ENCODE measurements at regions not wholly inside any gene's neighbourhood (a gene's known extent, or its start where the extent isn't known, plus 50 kb on each side); places are given as distances from the start of the nearest gene placed in this dataset.
"Not testable (repeated sequence)": the region's sequence is repeated elsewhere in the genome, so short reads cannot be mapped to it uniquely, and the experiment has no call there.

GRCh38 chr7:145812218-145812617, 304.4 kb upstream of the CNTNAP2 start:
- TF ChIP-seq CTCF (IDR thresholded peaks at IDR 0.05; ENCODE audit: low read depth, low read length): no peak
- no peak for DNase-seq (ENCODE audit: low read depth, low spot score)
- no peak overlapping the region for H3K4me3 ChIP-seq (ENCODE audit: low read depth, low read length)
- in situ Hi-C loops (cut with HindIII; ENCODE audit: low sequenced_read_pairs): no loop called here

- H3K4me3 ChIP-seq (ENCODE audit: low read depth, low read length); in situ Hi-C loops (cut with HindIII; ENCODE audit: low sequenced_read_pairs); DNase-seq (ENCODE audit: low read depth, low spot score): not testable (repeated sequence)
Measured at GRCh38 chr7:145805496-145805895, 311.1 kb upstream of the CNTNAP2 start.

- DNase-seq (ENCODE audit: low read depth, low spot score): no peak
- TF ChIP-seq CTCF (IDR thresholded peaks at IDR 0.05; ENCODE audit: low read depth, low read length): no peak
- in situ Hi-C loops (cut with HindIII; ENCODE audit: low sequenced_read_pairs): no loop called here
- no peak overlapping the region for H3K4me3 ChIP-seq (ENCODE audit: low read depth, low read length)
Measured at GRCh38 chr7:145797507-145797906, 319.1 kb upstream of the CNTNAP2 start.

GRCh38 chr7:145795132-145795531, 321.5 kb upstream of the CNTNAP2 start:
- in situ Hi-C loops (cut with HindIII; ENCODE audit: low sequenced_read_pairs): no loop called here
- H3K4me3 ChIP-seq (ENCODE audit: low read depth, low read length): no peak overlapping the region
- TF ChIP-seq CTCF (IDR thresholded peaks at IDR 0.05; ENCODE audit: low read depth, low read length): no peak

GRCh38 chr7:145784809-145785780, 331.5 kb upstream of the CNTNAP2 start:
- no peak for TF ChIP-seq CTCF (IDR thresholded peaks at IDR 0.05; ENCODE audit: low read depth, low read length)
- H3K4me3 ChIP-seq (ENCODE audit: low read depth, low read length): no peak overlapping the region
- no peak for DNase-seq (ENCODE audit: low read depth, low spot score)
- in situ Hi-C loops (cut with HindIII; ENCODE audit: low sequenced_read_pairs): no loop called here

More at GRCh38 chr7:145795132-145795531, 321.5 kb upstream of the CNTNAP2 start:
- no peak for DNase-seq (ENCODE audit: low read depth, low spot score)

GRCh38 chr7:145781388-145781787, 335.2 kb upstream of the CNTNAP2 start:
- H3K4me3 ChIP-seq (ENCODE audit: low read depth, low read length); in situ Hi-C loops (cut with HindIII; ENCODE audit: low sequenced_read_pairs); DNase-seq (ENCODE audit: low read depth, low spot score): not testable (repeated sequence)

- in situ Hi-C loops (cut with HindIII; ENCODE audit: low sequenced_read_pairs): no loop called here
- DNase-seq (ENCODE audit: low read depth, low spot score): no peak
- H3K4me3 ChIP-seq (ENCODE audit: low read depth, low read length): no peak overlapping the region
- TF ChIP-seq CTCF (IDR thresholded peaks at IDR 0.05; ENCODE audit: low read depth, low read length): no peak
Measured at GRCh38 chr7:145779140-145779539, 337.5 kb upstream of the CNTNAP2 start.
